ENCODE measurements at regions not wholly inside any gene's neighbourhood (a gene's known extent, or its start where the extent isn't known, plus 50 kb on each side); places are given as distances from the start of the nearest gene placed in this dataset.

DNA sequence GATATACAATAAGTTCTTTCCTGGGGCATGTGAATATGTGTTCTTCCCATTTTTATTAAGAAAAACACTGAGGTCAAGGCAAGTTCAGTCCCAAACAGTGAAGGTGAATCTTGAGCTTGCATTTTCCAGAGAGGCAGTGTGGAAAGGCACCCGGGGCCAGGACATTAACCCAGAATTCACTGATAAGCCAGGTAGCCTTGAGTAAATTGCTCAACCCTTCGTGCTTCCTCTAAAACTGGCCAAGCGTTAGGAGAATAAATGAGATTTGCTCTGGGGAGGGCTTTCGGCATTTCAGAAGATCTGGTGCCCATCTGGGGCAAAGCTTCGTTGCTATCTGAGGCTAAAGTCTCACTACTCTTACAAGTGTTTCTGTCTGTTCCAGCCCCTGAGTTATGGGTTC, 57.1 kb upstream of the KAZN start:
- TF ChIP-seq, protein P1, sequence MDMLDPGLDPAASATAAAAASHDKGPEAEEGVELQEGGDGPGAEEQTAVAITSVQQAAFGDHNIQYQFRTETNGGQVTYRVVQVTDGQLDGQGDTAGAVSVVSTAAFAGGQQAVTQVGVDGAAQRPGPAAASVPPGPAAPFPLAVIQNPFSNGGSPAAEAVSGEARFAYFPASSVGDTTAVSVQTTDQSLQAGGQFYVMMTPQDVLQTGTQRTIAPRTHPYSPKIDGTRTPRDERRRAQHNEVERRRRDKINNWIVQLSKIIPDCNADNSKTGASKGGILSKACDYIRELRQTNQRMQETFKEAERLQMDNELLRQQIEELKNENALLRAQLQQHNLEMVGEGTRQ (CRISPR knock-in tag; IDR thresholded peaks at IDR 0.05) = no peak
- TF ChIP-seq, protein P2, sequence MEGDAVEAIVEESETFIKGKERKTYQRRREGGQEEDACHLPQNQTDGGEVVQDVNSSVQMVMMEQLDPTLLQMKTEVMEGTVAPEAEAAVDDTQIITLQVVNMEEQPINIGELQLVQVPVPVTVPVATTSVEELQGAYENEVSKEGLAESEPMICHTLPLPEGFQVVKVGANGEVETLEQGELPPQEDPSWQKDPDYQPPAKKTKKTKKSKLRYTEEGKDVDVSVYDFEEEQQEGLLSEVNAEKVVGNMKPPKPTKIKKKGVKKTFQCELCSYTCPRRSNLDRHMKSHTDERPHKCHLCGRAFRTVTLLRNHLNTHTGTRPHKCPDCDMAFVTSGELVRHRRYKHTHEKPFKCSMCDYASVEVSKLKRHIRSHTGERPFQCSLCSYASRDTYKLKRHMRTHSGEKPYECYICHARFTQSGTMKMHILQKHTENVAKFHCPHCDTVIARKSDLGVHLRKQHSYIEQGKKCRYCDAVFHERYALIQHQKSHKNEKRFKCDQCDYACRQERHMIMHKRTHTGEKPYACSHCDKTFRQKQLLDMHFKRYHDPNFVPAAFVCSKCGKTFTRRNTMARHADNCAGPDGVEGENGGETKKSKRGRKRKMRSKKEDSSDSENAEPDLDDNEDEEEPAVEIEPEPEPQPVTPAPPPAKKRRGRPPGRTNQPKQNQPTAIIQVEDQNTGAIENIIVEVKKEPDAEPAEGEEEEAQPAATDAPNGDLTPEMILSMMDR (IDR thresholded peaks at IDR 0.05) = no peak
- no peak for TF ChIP-seq ZNF263 (CRISPR knock-in tag; IDR thresholded peaks at IDR 0.05; ENCODE audit: low read depth)
- TF ChIP-seq, protein P3, sequence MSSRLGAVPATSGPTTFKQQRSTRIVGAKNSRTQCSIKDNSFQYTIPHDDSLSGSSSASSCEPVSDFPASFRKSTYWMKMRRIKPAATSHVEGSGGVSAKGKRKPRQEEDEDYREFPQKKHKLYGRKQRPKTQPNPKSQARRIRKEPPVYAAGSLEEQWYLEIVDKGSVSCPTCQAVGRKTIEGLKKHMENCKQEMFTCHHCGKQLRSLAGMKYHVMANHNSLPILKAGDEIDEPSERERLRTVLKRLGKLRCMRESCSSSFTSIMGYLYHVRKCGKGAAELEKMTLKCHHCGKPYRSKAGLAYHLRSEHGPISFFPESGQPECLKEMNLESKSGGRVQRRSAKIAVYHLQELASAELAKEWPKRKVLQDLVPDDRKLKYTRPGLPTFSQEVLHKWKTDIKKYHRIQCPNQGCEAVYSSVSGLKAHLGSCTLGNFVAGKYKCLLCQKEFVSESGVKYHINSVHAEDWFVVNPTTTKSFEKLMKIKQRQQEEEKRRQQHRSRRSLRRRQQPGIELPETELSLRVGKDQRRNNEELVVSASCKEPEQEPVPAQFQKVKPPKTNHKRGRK (CRISPR knock-in tag; IDR thresholded peaks at IDR 0.05; ENCODE audit: borderline replicate concordance) = no peak
